Panc1 (cell line): ENCODE measurements at regions not wholly inside any gene's neighbourhood (a gene's known extent, or its start where the extent isn't known, plus 50 kb on each side); places are given as distances from the start of the nearest gene placed in this dataset.

Experiments used
- CTCF ChIP-seq: fragments of 450-650 bp; IDR thresholded peaks from 2 replicates; pipeline ENCODE4 v1.5.1; 2017; ENCODE audit warnings: mild to moderate bottlenecking
- POLR2AphosphoS5 ChIP-seq: IDR thresholded peaks from 2 replicates; pipeline ENCODE4 v1.6.1; 2012; ENCODE audit warnings: mild to moderate bottlenecking, low read depth, low read length, moderate library complexity
- REST ChIP-seq, 2 experiments: IDR thresholded peaks; 2 replicates each; pipeline ENCODE4 v1.6.1; 2011 to 2012; ENCODE audit warnings: low read depth in 2 of 2, control low read depth in 1 of 2, low read length in 1 of 2, mild to moderate bottlenecking in 1 of 2, moderate library complexity in 1 of 2; ENCODE audit not compliant: insufficient read depth in 1 of 2
- TCF7L2 ChIP-seq: IDR thresholded peaks from 2 replicates; pipeline ENCODE4 v1.6.1; 2011; ENCODE audit warnings: mild to moderate bottlenecking, low read depth, low read length, inconsistent platforms

- TF ChIP-seq POLR2AphosphoS5, result no peak
- TF ChIP-seq CTCF, result no peak
- no peak for TF ChIP-seq REST (IDR thresholded peaks at IDR 0.05; ENCODE audit: insufficient read depth in 1 of 2, low read depth in 2 of 2, low read length in 1 of 2)
- TF ChIP-seq TCF7L2, result no peak
These were observed 114.3 kb downstream of the GATA3 start for GRCh38 chr10:8168836-8169235.
